PC-9 (cell line): ENCODE measurements at regions not wholly inside any gene's neighbourhood (a gene's known extent, or its start where the extent isn't known, plus 50 kb on each side); places are given as distances from the start of the nearest gene placed in this dataset.

Experiments
- CTCF ChIP-seq: fragments of 200-600 bp; sonication (generic); conservative IDR thresholded peaks from 2 replicates; pipeline ENCODE4 v1.6.1; 2017; ENCODE audit warnings: mixed run types, antibody characterized with exemption, mild to moderate bottlenecking, moderate library complexity
- EZH2 ChIP-seq: fragments of 200-600 bp; sonication (generic); IDR thresholded peaks from 2 replicates; pipeline ENCODE4 v1.8.0; 2017; ENCODE audit warnings: antibody characterized with exemption, low read depth

GRCh38 chr7:45982907-45983719 is 62.0 kb upstream of the IGFBP3 start:
- TF ChIP-seq CTCF (no peak), EZH2 (no peak)
